Neural cell (in vitro differentiated cells): ENCODE measurements at regions not wholly inside any gene's neighbourhood (a gene's known extent, or its start where the extent isn't known, plus 50 kb on each side); places are given as distances from the start of the nearest gene placed in this dataset.

Experiments
- H2AFZ ChIP-seq: fragments of 200-600, 300-800 bp; sonication (generic), shearing (Covaris generic); 2 replicates; pipeline ENCODE4 v1.6.0; 2014; ENCODE audit warnings: low read depth, mild to moderate bottlenecking, antibody characterized with exemption, low read length, moderate library complexity
- H3F3A ChIP-seq: fragments of 200-600 bp; shearing (Covaris generic); 2 replicates; pipeline ENCODE4 v1.6.1; 2016; ENCODE audit warnings: mild to moderate bottlenecking, moderate library complexity, mixed read lengths, antibody characterized with exemption, low read length; ENCODE audit not compliant: insufficient read depth, poor library complexity, severe bottlenecking
- H3K27ac ChIP-seq: fragments of 200-600, 300-800 bp; sonication (generic), shearing (Covaris generic); 2 replicates; pipeline ENCODE4 v1.5.1; 2014; ENCODE audit warnings: mild to moderate bottlenecking, low read length, moderate library complexity
- H3K27me3 ChIP-seq: fragments of 300-800, 200-600 bp; sonication (generic), shearing (Covaris generic); 2 replicates; pipeline ENCODE4 v1.6.0; 2014; ENCODE audit warnings: mild to moderate bottlenecking, low read depth, low read length, moderate library complexity; ENCODE audit not compliant: insufficient read depth
- H3K36me3 ChIP-seq: fragments of 300-800, 200-600 bp; sonication (generic), shearing (Covaris generic); 2 replicates; pipeline ENCODE4 v1.5.1; 2014; ENCODE audit warnings: mild to moderate bottlenecking, antibody characterized with exemption, low read length, moderate library complexity; ENCODE audit not compliant: insufficient read depth
- H3K4me2 ChIP-seq: fragments of 300-800, 200-600 bp; sonication (generic), shearing (Covaris generic); 2 replicates; pipeline ENCODE4 v1.6.0; 2014; ENCODE audit warnings: mild to moderate bottlenecking, low read length
- H3K4me3 ChIP-seq: fragments of 300-800, 200-600 bp; sonication (generic), shearing (Covaris generic); 2 replicates; pipeline ENCODE4 v1.5.1; 2014; ENCODE audit warnings: mild to moderate bottlenecking, low read length, moderate library complexity
- H3K79me2 ChIP-seq: fragments of 200-600 bp; shearing (Covaris generic); replicated peaks from 2 replicates; pipeline ENCODE4 v1.6.0; 2014; ENCODE audit warnings: mild to moderate bottlenecking, low read length, moderate library complexity; ENCODE audit not compliant: insufficient read depth
- H3K9ac ChIP-seq: fragments of 300-800, 200-600 bp; sonication (generic), shearing (Covaris generic); 2 replicates; pipeline ENCODE4 v1.6.1; 2016; ENCODE audit warnings: mild to moderate bottlenecking, low read length, mixed read lengths
- H3K9me2 ChIP-seq: fragments of 200-600 bp; shearing (Covaris generic); 2 replicates; pipeline ENCODE4 v1.6.1; 2016; ENCODE audit warnings: mild to moderate bottlenecking, low read length, mixed read lengths; ENCODE audit not compliant: insufficient read depth
- H3K9me3 ChIP-seq: fragments of 200-600, 300-800 bp; sonication (generic), shearing (Covaris generic); 2 replicates; pipeline ENCODE4 v1.6.1; 2016; ENCODE audit warnings: mild to moderate bottlenecking, mixed run types, low read length, moderate library complexity, mixed read lengths
- H4K20me1 ChIP-seq: fragments of 200-600 bp; shearing (Covaris generic); 2 replicates; pipeline ENCODE4 v1.6.1; 2016; ENCODE audit warnings: mild to moderate bottlenecking, mixed run types; ENCODE audit not compliant: insufficient read depth
- CTCF ChIP-seq: fragments of 450-650 bp; IDR thresholded peaks from 2 replicates; pipeline ENCODE4 v1.5.1; 2014; ENCODE audit warnings: antibody characterized with exemption, mild to moderate bottlenecking, moderate library complexity; ENCODE audit not compliant: poor library complexity, severe bottlenecking
- EP300 ChIP-seq: fragments of 450-650 bp; conservative IDR thresholded peaks from 2 replicates; pipeline ENCODE4 v1.6.1; 2014; ENCODE audit warnings: antibody characterized with exemption, mild to moderate bottlenecking, moderate library complexity; ENCODE audit not compliant: poor library complexity, severe bottlenecking
- EZH2 ChIP-seq: fragments of 200-600, 300-800 bp; shearing (Covaris generic), sonication (generic); IDR thresholded peaks from 2 replicates; pipeline ENCODE4 v1.6.1; 2014; ENCODE audit warnings: antibody characterized with exemption, low read length, borderline replicate concordance, mild to moderate bottlenecking; ENCODE audit not compliant: insufficient read depth, poor library complexity, severe bottlenecking
- MXI1 ChIP-seq: fragments of 450-650 bp; conservative IDR thresholded peaks from 2 replicates; pipeline ENCODE4 v1.6.1; 2014; ENCODE audit warnings: antibody characterized with exemption, mild to moderate bottlenecking; ENCODE audit not compliant: poor library complexity, severe bottlenecking
- POLR2AphosphoS5 ChIP-seq: IDR thresholded peaks from 2 replicates; pipeline ENCODE4 v1.6.1; 2012
- RAD21 ChIP-seq: fragments of 450-650 bp; conservative IDR thresholded peaks from 2 replicates; pipeline ENCODE4 v1.6.1; 2014; ENCODE audit warnings: antibody characterized with exemption, mild to moderate bottlenecking, moderate library complexity
- REST ChIP-seq: IDR thresholded peaks from 2 replicates; pipeline ENCODE4 v1.6.1; 2012; ENCODE audit warnings: borderline replicate concordance
- SMC3 ChIP-seq: fragments of 450-650 bp; conservative IDR thresholded peaks from 2 replicates; pipeline ENCODE4 v1.6.1; 2014; ENCODE audit warnings: antibody characterized with exemption, mild to moderate bottlenecking, moderate library complexity; ENCODE audit not compliant: poor library complexity
- TAF1 ChIP-seq: IDR thresholded peaks from 2 replicates; pipeline ENCODE4 v1.6.1; 2012; ENCODE audit warnings: low read depth

- Histone ChIP-seq H3K4me2 (no peak overlapping the region), H4K20me1 (no peaks in the 10 kb centered on the region), H3K27ac (no peak overlapping the region), H3K9ac (no peak overlapping the region), H3K4me3 (no peak overlapping the region), H3K9me2 (no peaks in the 10 kb centered on the region), H2AFZ (no peak overlapping the region), H3F3A (no peaks in the 10 kb centered on the region), H3K27me3 (no peaks in the 10 kb centered on the region), H3K36me3 (no peaks in the 10 kb centered on the region), H3K9me3 (no peaks in the 10 kb centered on the region), H3K79me2 (no peaks in the 10 kb centered on the region)
- TF ChIP-seq CTCF (no peak), EP300 (no peak), TAF1 (no peak), MXI1 (no peak), POLR2AphosphoS5 (no peak), SMC3 (no peak), RAD21 (no peak), EZH2 (no peak), REST (no peak)
Observed at GRCh38 chr1:193771596-193771995, 585.2 kb upstream of the B3GALT2 start.

- no peak overlapping the region for H3K9ac ChIP-seq
- no peaks in the 10 kb centered on the region for H3K27me3 ChIP-seq
- no peaks in the 10 kb centered on the region for H3K9me3 ChIP-seq
- TF ChIP-seq CTCF (no peak), POLR2AphosphoS5 (no peak), MXI1 (no peak), EP300 (no peak), SMC3 (no peak), REST (no peak), RAD21 (no peak), TAF1 (no peak), EZH2 (no peak)
- no peaks in the 10 kb centered on the region for H3F3A ChIP-seq
- no peak overlapping the region for H3K4me2 ChIP-seq
- no peak overlapping the region for H3K4me3 ChIP-seq
- no peak overlapping the region for H3K27ac ChIP-seq
- no peaks in the 10 kb centered on the region for H4K20me1 ChIP-seq
- no peaks in the 10 kb centered on the region for H3K9me2 ChIP-seq
- H3K36me3 ChIP-seq: no peaks in the 10 kb centered on the region
- H2AFZ ChIP-seq: no peak overlapping the region
- no peaks in the 10 kb centered on the region for H3K79me2 ChIP-seq
Observed at GRCh38 chr1:193769651-193770050, 583.2 kb upstream of the B3GALT2 start.
